Skin of body (tissue), 1 donor: ENCODE measurements at regions not wholly inside any gene's neighbourhood (a gene's known extent, or its start where the extent isn't known, plus 50 kb on each side); places are given as distances from the start of the nearest gene placed in this dataset.
"Not testable (repeated sequence)": the region's sequence is repeated elsewhere in the genome, so short reads cannot be mapped to it uniquely, and the experiment has no call there.

Experiments
- DNase-seq: peaks from one replicate; lab custom pipeline; 2025; lab: John Stamatoyannopoulos, UW

DNA sequence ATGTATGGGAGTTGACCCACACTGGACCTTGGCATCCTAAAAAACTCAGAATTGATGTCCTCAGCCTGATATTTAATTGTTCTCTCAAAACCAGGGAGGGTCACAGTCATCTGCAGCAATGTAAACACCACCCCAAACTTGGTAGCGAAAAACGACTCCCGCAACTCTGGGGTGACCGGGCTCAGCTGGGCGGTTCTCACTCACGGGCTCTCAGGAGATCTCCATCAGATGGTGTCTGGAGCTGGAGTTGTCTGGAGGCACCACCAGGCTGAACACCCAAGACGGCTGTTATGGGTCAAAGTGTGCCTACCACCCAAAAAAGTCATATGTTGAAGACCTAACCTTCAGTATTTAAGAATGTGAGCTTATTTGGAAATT lies 50.9 kb upstream of the NXT1 start:
- DNase-seq: no peak

DNA sequence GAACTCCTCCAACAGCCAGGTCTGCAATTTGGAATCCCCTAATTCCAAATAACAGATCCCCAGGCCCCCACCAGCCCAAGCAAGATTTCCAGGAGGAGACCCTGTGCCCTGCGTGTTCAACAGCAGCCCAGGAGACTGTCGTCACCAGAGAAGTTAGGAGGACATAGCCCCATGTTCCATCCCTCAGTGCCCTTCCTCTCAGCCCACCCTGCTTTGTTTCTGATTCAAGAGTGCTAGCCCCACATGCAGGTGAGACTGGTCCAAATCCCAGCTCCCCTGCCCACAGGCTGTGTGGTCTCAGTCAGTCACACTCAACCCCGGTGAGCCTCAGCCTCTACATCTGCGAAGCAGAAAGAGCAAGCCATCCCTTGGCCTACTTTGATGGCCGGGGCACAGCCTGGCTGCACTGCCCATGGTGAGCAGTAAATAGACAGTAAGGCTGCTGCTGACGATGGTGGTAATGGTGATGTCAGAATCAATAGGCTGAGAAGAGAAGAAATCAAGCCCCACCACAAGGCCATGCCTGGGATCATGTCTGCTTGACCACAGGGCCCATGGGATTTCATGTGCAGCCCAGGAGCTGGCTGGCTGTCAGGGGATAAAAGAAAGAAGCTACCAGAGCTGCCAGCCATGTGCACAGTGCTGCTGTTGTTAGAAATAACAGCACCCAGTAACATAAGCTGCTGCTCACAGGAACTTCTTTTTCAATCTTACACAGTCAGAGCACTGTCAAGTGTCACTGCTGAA lies 51.5 kb upstream of the NXT1 start:
- no peak for DNase-seq

DNA sequence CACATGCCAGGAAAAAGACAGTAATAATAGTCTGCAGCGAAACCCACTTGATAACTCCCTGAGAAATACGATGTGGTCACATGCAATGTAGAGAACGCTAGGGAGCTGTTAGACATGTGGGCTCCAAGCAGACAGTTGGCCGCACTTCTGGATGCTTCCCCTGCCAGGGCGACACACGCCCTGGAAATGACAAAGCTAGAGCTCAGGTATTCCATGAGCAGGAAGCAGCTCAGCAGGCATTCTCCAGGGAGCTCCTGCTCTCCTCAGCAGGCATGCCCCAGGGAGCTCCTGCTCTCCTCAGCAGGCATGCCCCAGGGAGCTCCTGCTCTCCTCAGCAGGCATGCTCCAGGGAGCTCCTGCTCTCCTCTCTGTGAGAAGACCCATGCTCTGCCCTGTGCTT lies 52.4 kb upstream of the NXT1 start:
- DNase-seq: no peak

DNA sequence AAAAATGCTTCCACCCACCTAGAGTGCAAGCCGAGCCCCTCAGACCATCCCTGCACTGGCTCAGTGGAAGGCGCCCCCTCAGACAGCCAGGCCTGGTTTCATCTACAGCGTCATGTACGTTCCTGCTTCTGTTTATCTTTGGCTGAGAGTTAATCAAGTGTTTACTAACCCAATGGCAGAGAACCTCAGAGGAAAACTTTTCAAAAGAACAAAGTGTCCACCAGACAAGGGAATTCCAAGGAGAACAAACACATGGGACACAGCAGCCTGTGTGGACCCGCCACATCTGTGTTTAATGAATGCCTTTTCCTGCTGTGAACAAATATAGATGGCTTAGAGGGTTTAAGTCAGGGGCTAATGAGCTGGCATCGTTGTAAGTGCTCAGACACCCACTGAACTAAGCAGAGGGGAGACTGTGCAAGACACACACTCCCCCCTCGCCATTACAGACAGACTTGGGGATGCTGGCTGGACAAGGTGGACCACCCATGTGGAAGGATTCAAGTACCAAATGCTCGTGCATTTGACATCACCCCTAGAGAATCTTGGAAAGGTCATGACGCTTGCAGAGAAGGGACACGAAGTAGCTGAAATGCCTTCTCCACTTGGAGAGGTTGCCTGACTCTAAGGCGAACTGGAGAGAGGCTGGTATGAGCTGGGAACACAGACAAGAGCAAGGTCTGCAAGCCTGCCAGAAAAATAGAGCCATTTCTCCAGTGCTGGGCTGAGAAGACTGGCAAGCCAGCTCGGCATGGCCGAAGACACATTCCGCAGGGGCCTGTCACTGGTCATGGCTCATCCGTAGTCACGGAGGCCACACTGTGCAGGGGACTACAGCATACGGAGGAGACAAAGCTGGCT lies 53.5 kb upstream of the NXT1 start:
- DNase-seq: no peak

DNA sequence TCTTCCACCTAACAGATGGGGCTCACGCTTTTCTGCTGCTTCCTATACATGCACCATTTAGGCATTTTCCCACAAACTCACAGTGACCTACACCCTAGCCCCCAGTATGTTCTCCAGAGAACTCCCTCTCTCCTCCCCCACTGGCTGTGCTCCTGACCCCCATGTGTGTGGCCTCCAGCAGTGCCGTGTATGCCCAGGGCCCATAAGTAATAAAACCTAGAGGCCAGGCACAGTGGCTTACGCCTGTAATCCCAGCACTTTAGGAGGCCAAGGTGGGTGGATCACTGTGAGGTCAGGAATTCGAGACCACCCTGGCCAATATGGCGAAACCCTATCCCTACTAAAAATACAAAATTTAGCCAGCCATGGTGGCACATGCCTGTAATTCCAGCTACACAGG lies 54.7 kb upstream of the NXT1 start:
- DNase-seq: no peak

DNA sequence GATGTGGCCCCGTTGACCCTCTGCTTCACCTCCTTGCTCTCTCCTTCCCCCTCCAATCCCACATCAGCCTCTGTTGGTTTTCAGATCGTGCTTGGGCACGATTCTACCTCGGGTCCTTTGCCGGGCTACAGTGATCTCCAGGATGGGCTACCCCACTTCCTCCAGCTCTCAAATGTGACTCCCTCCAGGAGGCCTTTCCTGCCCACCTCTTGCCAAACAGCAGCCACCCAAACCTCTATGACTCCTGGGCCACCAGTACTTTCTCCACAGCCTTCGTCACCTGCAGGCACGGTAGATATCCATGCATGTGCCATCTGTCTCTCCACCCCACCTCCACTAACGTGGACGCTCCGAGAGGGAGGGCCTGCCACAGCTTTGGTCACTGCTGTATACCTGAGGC lies 55.9 kb upstream of the NXT1 start:
- DNase-seq: no peak

DNA sequence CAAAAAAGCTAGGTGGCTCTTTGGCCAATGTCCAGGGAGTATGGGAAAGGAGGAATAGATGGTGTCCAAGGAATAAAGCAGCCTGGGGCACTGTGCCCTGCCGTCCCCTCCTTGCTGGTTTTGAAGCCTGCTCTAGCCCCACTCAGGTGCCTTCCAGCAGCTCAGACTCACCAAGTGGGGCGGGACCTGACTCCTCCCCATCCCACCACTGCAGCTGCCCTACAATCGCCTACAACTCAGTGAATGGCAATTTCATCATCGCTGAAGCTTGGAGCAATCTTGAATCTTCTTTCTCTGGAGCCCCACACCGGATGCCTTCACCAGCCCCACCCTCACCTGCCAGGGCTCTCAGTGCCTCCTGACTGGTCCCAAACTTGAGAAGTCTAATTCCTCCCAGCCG lies 56.4 kb upstream of the NXT1 start:
- DNase-seq: no peak

DNA sequence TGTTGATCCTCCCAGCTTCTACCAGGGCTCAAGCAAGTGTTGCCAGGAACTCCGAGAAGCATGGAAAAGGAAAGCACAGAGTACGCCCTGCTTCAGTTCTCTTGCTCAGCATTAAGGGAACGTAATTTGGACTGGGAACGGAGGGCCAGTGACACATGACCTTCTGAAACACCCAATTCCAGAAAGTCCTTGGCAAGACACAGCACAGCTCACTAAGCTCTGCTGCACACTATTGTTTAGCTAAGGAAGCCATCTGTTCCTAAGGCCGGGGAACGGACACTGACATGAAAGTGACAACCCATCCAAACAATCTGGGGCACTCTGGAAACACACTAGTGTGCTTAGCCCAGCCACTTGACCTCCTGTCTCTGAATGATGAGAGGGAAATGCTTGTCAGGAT lies 56.9 kb upstream of the NXT1 start:
- no peak for DNase-seq

DNA sequence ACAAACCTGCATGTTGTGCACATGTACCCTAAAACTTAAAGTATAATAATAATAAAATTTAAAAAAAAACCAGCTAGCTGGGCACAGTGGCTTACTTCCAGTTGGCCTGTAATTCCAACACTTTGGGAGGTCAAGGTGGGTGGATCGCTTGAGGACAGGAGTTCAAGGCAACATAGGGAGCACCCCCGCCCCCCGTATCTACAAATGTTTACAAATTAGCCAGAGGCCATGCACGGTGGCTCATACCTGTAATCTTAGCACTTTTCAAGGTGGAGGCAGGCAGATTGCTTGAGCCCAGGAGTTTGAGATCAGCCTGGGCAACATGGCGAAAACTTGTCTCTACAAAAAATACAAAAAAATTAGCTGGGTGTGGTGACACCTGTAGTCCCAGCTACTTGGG lies 58.3 kb upstream of the NXT1 start:
- DNase-seq: not testable (repeated sequence)

DNA sequence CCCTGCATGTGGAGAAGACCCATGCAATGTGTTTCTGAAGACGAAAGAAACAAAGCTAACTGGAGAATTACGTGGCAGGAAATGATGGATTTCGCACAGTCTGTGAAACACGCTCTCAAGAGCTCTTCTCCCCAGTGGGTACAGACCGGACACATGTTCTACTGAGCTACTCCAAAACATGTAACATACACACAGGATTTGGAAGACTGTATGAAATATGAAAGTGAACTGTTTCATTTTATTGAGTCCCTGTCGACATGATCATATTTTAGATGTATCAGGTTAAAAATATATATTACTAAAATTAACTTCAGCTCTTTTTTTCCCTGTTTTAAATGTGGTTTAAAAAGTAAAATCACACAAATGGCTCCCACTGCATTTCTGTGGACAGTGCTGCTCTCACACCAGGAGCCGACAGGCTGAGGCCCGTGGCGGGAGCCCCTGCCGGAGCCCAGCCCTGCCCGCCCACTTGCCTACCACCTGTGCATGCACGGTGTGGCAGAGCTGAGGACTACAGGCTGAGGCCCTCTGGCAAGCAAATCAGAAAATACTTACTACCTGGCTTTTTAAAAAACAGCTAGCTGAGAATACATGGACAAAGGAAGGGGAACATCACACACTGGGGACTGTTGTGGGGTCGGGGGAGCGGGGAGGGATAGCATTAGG lies 58.9 kb upstream of the NXT1 start:
- DNase-seq: peak; percentile 64

DNA sequence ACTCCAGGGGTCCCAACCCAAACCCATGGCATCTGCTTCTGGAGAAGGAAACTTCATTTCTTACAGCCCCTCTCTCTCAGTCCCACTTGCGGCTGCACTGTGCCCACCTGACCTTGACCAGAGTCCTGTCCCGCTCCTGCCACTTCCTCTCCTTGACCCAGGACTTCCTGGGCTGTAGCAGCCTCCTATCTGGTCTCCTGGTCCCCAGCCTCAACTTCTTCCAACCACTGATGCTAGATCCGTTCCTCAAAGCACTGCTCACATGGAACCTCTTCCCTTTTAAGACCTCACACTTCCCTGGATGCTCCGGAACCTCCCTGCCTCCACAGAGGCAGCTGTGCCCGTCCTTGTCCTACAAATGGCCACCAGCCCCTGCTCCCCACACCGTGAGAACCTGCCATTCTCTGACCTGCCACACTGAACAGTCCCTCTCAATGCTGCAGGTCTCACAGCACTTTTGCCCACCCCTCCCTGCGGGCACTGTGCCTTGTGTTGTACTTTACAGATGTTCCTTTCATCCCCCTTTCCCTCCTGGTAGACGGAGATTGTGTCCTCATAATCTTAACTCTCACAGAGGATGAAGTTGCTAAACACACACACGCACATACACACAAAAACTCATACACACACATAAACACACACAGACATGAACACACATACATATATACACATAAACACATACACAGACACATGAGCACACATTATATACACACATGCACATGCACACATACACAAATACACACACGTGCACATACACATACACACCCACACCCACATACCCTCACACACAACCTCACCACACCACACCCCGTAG lies 59.6 kb upstream of the NXT1 start:
- DNase-seq: no peak

DNA sequence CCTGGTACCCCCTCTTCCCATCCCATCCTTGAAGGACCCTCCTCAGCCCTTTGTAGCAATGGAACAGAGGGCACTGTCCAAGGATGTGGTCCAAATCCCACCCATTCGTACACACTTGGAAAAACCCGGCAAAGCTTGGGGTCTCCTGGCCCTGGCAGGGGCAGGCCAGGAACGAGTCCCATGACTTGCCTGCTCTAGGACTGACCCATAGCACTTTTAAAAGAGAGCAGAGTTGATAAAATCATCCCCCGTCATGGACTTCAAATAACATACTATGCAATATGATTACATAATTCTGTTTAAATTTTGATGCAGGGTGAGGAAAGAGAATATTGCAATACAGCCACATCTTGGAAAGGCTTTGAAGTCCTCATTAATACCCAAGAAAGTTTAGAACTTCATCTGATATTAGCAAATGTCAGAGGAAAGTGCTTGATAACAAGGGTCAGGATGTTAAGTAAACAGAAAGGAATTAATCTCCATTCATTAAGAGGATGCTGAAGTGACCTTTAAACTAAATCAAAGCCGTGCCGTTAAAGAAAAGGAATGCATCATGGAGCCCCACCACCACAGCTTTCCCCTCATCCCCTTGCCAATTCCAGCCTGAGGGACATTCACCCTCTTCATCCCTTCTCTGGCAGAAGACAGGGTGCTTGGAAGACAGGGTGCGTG lies 60.7 kb upstream of the NXT1 start:
- DNase-seq: no peak

DNA sequence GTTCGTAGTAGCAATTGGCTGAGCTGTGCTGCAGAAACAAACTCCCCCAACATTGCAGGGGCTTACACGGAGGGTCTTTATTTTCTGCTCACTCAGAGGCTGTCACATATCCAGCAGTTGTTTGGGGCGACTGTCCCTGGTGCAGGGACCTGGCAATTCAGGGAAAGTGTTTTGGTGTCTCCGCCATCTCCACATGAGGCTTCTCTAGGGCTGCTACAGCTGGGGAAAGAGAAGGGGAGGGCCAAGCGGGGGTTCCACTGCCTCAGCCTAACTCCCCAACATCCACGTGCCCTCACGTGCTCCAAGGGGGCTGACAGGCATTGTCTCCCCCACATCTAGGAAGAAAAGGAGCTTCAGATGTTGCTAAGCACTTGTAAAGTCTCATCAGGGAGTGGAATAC lies 61.3 kb upstream of the NXT1 start:
- no peak for DNase-seq

DNA sequence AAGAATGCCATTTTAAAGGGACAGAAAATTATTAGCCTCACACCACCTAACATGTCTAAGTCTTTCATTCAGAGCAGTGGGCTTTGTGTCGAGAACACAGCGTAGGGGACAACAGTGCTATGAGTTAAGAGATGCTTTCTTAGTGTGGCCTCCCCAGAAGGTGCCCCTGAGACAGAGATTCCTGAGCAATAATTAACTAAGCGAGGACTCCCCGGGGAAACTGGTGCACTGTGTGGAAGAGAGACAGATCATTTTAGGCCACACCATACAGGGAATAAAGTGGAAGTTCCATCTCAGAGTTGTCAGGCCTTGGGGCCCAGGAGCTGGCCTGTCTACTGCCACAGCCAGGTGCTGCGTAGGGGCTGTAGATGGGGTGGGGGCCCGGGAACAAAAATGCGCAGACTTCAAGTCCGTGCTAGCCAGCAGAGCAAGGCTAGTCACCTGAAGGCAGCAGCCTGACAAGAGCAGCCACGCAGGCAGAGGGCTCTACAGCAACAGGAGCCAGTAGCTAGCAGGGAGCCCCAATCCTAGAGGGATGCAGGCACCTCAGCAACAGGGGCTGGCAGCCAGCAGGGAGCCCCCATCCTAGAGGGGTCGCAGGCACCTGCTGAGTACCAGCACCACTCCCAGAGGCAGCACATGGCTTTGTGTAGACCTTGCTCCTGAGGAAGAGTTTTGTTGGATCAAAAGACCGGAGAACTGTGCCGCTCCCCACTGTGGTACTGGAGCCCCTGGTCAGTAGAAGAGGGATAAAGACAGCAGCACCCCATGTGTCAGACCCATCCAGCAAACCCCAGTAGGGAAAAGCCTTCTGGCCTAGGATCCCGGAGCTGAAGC lies 63.0 kb upstream of the NXT1 start:
- DNase-seq: no peak

DNA sequence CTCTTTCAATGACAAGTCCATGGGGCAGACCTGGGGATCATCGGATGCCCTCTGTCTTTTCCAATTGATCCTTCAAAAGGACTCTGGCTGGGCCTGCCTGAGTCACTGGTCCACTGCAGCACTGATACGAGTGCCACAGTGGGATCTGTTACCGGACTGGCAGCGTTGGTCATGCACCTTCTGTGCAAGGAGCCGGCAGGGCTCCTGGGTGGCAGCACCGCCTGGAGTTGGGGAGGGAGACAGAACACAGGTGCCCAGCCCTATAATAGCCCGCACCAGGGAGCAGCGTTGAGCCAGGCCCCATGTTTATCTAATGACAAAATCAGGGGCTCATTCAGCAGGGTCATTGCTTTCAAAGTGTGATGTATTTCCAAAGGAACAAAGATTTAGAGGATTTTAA lies 64.2 kb upstream of the NXT1 start:
- DNase-seq: no peak

DNA sequence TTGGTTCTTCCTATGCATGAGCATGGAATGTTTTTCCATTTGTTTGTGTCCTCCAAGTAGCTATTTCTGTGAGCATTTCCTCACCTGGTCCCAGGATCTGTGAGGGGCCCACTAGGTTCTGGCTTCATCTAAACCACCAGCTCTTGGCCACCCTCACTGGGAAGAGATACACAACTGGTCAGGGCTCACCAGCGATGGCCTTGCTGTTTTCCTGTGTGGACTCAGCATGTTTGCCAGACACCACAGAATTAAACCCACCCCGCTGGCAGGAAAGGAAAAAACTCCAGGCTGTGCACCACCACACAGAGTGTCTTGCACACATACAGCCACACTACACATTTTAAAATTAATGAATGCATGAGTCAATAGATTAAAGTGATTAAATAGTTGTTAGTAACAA lies 65.1 kb upstream of the NXT1 start:
- DNase-seq: no peak

DNA sequence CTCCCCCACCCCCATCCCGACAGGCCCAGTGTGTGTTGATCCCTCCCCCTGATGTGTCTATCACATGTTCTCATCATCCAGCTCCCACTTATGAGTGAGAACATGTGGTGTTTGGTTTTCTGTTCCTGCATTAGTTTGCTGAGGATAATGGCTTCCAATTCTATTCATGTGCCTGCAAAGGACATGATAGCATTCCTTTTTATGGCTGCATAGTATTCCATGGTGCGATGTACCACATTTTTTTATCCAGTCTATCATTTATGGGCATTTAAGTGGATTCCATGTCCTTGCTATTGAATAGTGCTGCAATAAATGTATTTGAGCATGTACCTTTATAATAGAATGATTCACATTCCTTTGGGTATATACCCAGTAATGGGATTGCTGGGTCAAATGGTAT lies 66.6 kb upstream of the NXT1 start:
- no peak for DNase-seq

DNA sequence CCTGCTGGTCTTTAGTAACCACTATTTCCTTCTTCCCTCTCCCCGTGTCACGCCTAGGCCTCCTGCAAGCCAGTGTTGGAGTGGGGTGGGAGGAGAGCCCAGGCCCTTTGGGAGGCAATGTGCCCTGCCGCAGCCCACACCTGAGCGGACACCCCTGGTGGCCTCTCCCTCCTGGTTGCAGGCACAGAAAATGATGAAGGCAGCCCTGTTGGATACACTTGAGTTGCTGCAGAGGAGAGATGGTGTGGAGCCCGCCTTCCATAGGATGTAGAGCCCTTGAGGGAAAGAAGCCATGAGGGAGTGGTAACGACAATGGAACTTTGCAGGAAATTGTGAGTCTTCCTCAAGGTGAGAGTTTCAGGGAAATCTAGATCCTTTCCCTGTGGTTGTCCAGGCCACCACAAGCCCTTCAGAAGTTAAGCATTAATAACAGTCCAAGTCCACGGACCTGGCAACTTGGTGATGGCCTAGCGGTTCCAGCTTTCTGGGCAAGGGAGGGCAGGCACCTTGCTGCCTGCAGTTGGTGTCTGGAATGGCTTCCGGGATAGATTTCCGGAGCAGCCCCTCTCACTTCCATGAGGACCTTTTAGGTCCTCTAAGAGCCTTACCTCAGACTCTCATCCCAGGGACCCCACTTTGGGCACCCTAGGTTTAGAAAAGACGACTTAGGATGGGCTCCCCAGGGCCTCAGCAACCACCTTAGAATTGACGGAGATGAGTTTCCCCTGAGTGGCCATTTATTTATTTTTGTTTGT lies 67.3 kb upstream of the NXT1 start:
- no peak for DNase-seq

DNA sequence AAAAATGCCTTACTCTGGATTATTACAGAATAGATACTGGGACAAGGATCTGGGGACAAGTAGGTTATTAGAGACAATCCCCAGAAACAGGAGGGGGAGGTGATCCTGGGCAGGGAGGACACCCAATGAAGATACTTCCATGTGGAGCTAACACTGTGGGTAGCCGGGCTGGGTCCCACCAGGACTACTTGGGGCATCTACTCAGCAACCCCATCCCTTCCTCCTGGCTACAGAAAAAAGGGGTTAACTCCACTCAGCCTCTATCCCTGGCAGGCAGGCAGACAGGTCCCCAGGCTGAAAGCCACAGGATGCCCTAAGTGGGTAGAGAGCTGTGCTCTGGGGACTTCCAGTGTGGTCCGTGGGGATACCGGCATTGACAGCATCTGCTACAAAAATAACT lies 68.0 kb upstream of the NXT1 start:
- DNase-seq: no peak
